ENCODE measurements at regions not wholly inside any gene's neighbourhood (a gene's known extent, or its start where the extent isn't known, plus 50 kb on each side); places are given as distances from the start of the nearest gene placed in this dataset.
"Not testable (repeated sequence)": the region's sequence is repeated elsewhere in the genome, so short reads cannot be mapped to it uniquely, and the experiment has no call there.

DNA sequence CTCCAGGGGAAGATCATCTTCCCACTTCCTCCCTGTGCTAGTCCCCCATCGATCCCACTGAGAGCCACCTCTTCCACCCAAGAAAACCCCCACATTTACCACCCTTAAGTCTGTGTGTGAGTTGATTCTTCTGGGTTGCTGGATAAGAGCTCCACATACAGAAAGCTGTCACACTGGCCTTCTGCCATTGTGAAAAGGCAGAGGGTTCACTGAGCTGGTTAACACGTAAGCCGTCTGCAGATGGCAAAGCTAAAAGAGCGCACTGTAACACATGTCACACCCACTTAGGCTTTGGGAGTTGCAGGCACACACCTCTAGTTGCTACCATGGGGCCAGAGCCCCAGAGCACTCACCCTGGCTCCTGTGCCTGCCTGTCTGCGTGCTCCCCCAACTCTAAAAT is 309.8 kb upstream of the LRRC3B start:
- no peaks in the 10 kb centered on the region for H3K4me1 ChIP-seq
- BruUV-seq (replicated peaks), result no TSS peak
- no peak overlapping the region for H3K4me3 ChIP-seq (ENCODE audit: low read depth, low read length)
- no peaks in the 10 kb centered on the region for H3K36me3 ChIP-seq (ENCODE audit: control insufficient read depth, insufficient read depth, low read length)
- ChIA-PET CTCF (no interaction called here), POLR2A (no interaction called here)
- Mint-ChIP-seq H3K27me3 (ENCODE audit: insufficient read depth, unreplicated experiment) (no peaks in the 10 kb centered on the region), H3K4me3 (ENCODE audit: unreplicated experiment) (no peak overlapping the region), H3K4me1 (ENCODE audit: low read depth, unreplicated experiment) (no peaks in the 10 kb centered on the region), H3K36me3 (ENCODE audit: insufficient read depth, unreplicated experiment) (no peaks in the 10 kb centered on the region), H3K9me3 (ENCODE audit: unreplicated experiment) (peaks cover 32% of the 10 kb centered on the region), H3K27ac (ENCODE audit: unreplicated experiment) (no peak overlapping the region)
- TF ChIP-seq, protein P1, sequence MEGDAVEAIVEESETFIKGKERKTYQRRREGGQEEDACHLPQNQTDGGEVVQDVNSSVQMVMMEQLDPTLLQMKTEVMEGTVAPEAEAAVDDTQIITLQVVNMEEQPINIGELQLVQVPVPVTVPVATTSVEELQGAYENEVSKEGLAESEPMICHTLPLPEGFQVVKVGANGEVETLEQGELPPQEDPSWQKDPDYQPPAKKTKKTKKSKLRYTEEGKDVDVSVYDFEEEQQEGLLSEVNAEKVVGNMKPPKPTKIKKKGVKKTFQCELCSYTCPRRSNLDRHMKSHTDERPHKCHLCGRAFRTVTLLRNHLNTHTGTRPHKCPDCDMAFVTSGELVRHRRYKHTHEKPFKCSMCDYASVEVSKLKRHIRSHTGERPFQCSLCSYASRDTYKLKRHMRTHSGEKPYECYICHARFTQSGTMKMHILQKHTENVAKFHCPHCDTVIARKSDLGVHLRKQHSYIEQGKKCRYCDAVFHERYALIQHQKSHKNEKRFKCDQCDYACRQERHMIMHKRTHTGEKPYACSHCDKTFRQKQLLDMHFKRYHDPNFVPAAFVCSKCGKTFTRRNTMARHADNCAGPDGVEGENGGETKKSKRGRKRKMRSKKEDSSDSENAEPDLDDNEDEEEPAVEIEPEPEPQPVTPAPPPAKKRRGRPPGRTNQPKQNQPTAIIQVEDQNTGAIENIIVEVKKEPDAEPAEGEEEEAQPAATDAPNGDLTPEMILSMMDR (IDR thresholded peaks at IDR 0.05; ENCODE audit: insufficient read depth in 1 of 2, low read depth in 1 of 2, low read length in 1 of 2, severe bottlenecking in 1 of 2, unreplicated experiment in 1 of 2), result no peak
- H3K9me3 ChIP-seq, result no peaks in the 10 kb centered on the region
- H3K27me3 ChIP-seq (replicated peaks; ENCODE audit: control insufficient read depth, insufficient read depth, low read length), result no peaks in the 10 kb centered on the region
- intact Hi-C loops (cut with micrococcal nuclease; ENCODE audit: unreplicated experiment), result no loop called here
- DNase-seq, result no peak

GRCh38 chr3:26316472-26316871 is 306.1 kb upstream of the LRRC3B start:
- ChIA-PET POLR2A (no interaction called here), CTCF (no interaction called here)
- DNase-seq, result no peak
- H3K36me3 ChIP-seq (ENCODE audit: control insufficient read depth, insufficient read depth, low read length), result no peaks in the 10 kb centered on the region
- Mint-ChIP-seq H3K4me1 (ENCODE audit: low read depth, unreplicated experiment) (no peaks in the 10 kb centered on the region), H3K36me3 (ENCODE audit: insufficient read depth, unreplicated experiment) (no peaks in the 10 kb centered on the region), H3K27me3 (ENCODE audit: insufficient read depth, unreplicated experiment) (no peaks in the 10 kb centered on the region), H3K9me3 (ENCODE audit: unreplicated experiment) (peaks cover 22% of the 10 kb centered on the region), H3K4me3 (ENCODE audit: unreplicated experiment) (no peak overlapping the region), H3K27ac (ENCODE audit: unreplicated experiment) (no peak overlapping the region)
- no peaks in the 10 kb centered on the region for H3K27me3 ChIP-seq (replicated peaks; ENCODE audit: control insufficient read depth, insufficient read depth, low read length)
- TF ChIP-seq, protein P1 (IDR thresholded peaks at IDR 0.05; ENCODE audit: insufficient read depth in 1 of 2, low read depth in 1 of 2, low read length in 1 of 2, severe bottlenecking in 1 of 2, unreplicated experiment in 1 of 2), result no peak
- H3K9me3 ChIP-seq, result no peaks in the 10 kb centered on the region
- H3K4me1 ChIP-seq, result no peaks in the 10 kb centered on the region
- intact Hi-C loops (cut with micrococcal nuclease; ENCODE audit: unreplicated experiment), result no loop called here
- no TSS peak for BruUV-seq (replicated peaks)
- no peak overlapping the region for H3K4me3 ChIP-seq (ENCODE audit: low read depth, low read length)

DNA sequence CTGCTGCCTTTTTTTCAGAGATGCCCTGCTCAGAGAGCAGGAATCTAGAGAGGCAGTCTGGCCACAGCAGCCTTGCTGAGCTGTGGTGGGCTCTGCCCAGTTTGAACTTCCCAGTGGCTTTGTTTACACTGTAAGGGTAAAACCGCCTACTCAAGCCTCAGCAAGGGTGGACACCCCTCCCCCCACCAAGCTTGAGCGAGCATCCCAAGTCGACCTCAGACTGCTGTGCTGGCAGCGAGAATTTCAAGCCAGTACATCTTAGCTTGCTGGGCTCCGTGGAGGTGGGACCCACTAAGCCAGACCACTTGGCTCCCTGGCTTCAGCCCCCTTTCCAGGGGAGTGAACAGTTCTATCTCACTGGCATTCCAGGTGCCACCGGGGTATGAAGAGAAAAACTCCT is 298.8 kb upstream of the LRRC3B start:
- H3K4me1 ChIP-seq; H3K27ac Mint-ChIP-seq (ENCODE audit: unreplicated experiment); intact Hi-C loops (cut with micrococcal nuclease; ENCODE audit: unreplicated experiment); H3K27me3 Mint-ChIP-seq (ENCODE audit: insufficient read depth, unreplicated experiment); H3K4me3 ChIP-seq (ENCODE audit: low read depth, low read length); H3K4me1 Mint-ChIP-seq (ENCODE audit: low read depth, unreplicated experiment); H3K9me3 ChIP-seq; BruUV-seq (replicated peaks); H3K36me3 Mint-ChIP-seq (ENCODE audit: insufficient read depth, unreplicated experiment); POLR2A ChIA-PET; DNase-seq; CTCF ChIA-PET; H3K4me3 Mint-ChIP-seq (ENCODE audit: unreplicated experiment); H3K36me3 ChIP-seq (ENCODE audit: control insufficient read depth, insufficient read depth, low read length); H3K27me3 ChIP-seq (replicated peaks; ENCODE audit: control insufficient read depth, insufficient read depth, low read length): not testable (repeated sequence)
- H3K9me3 Mint-ChIP-seq (ENCODE audit: unreplicated experiment), result peaks cover 21% of the 10 kb centered on the region

GRCh38 chr3:26340001-26340400 is 282.6 kb upstream of the LRRC3B start:
- BruUV-seq (replicated peaks), result no TSS peak
- Histone ChIP-seq H3K36me3 (ENCODE audit: control insufficient read depth, insufficient read depth, low read length) (no peaks in the 10 kb centered on the region), H3K4me1 (no peaks in the 10 kb centered on the region), H3K9me3 (no peaks in the 10 kb centered on the region), H3K27me3 (replicated peaks; ENCODE audit: control insufficient read depth, insufficient read depth, low read length) (no peaks in the 10 kb centered on the region), H3K4me3 (ENCODE audit: low read depth, low read length) (no peak overlapping the region)
- Mint-ChIP-seq H3K36me3 (ENCODE audit: insufficient read depth, unreplicated experiment) (no peaks in the 10 kb centered on the region), H3K27me3 (ENCODE audit: insufficient read depth, unreplicated experiment) (no peaks in the 10 kb centered on the region), H3K4me1 (ENCODE audit: low read depth, unreplicated experiment) (no peaks in the 10 kb centered on the region), H3K4me3 (ENCODE audit: unreplicated experiment) (no peak overlapping the region), H3K9me3 (ENCODE audit: unreplicated experiment) (no peaks in the 10 kb centered on the region), H3K27ac (ENCODE audit: unreplicated experiment) (no peak overlapping the region)
- POLR2A ChIA-PET, result no interaction called here
- no peak for DNase-seq
- CTCF ChIA-PET, result no interaction called here
- intact Hi-C loops (cut with micrococcal nuclease; ENCODE audit: unreplicated experiment), result no loop called here
- TF ChIP-seq, protein P1 (IDR thresholded peaks at IDR 0.05; ENCODE audit: insufficient read depth in 1 of 2, low read depth in 1 of 2, low read length in 1 of 2, severe bottlenecking in 1 of 2, unreplicated experiment in 1 of 2), result no peak

Data from Caco-2 (cell line).